ENCODE measurements at regions not wholly inside any gene's neighbourhood (a gene's known extent, or its start where the extent isn't known, plus 50 kb on each side); places are given as distances from the start of the nearest gene placed in this dataset.

GRCh38 chr14:97456462-97456861 is 659.3 kb downstream of the VRK1 start:
- H3K27ac ChIP-seq: no peak overlapping the region
- H3K9me3 ChIP-seq: no peaks in the 10 kb centered on the region
- no peak overlapping the region for H3K4me3 ChIP-seq (replicated peaks in 1 of 3)
- 81 to 88% methylated on average over 9 of the region's 9 CpGs for WGBS, 2 donors
- H3K27me3 ChIP-seq: no peaks in the 10 kb centered on the region
- TF ChIP-seq POLR2A (IDR thresholded peaks at IDR 0.05) (no peak), CTCF (IDR thresholded peaks at IDR 0.05) (no peak)
- H3K36me3 ChIP-seq: no peaks in the 10 kb centered on the region
- H3K4me1 ChIP-seq: no peaks in the 10 kb centered on the region
- intact Hi-C loops (cut with DNase I): no loop called here
- DNase-seq: no peak

GRCh38 chr14:97456958-97457357 is 659.8 kb downstream of the VRK1 start:
- TF ChIP-seq POLR2A (IDR thresholded peaks at IDR 0.05) (no peak), CTCF (IDR thresholded peaks at IDR 0.05) (no peak)
- no peaks in the 10 kb centered on the region for H3K9me3 ChIP-seq
- no peak for DNase-seq
- 67 to 83% methylated on average over 3 to 4 of the region's 4 CpGs for WGBS, 2 donors
- H3K4me1 ChIP-seq: no peaks in the 10 kb centered on the region
- no peaks in the 10 kb centered on the region for H3K27me3 ChIP-seq
- no peak overlapping the region for H3K27ac ChIP-seq
- H3K4me3 ChIP-seq (replicated peaks in 1 of 3): no peak overlapping the region
- intact Hi-C loops (cut with DNase I): no loop called here
- no peaks in the 10 kb centered on the region for H3K36me3 ChIP-seq

GRCh38 chr14:97457575-97458085 is 660.4 kb downstream of the VRK1 start:
- Histone ChIP-seq H3K4me1 (no peaks in the 10 kb centered on the region), H3K9me3 (no peaks in the 10 kb centered on the region), H3K36me3 (no peaks in the 10 kb centered on the region), H3K4me3 (replicated peaks in 1 of 3) (no peak overlapping the region), H3K27me3 (no peaks in the 10 kb centered on the region), H3K27ac (no peak overlapping the region)
- no peak for DNase-seq
- intact Hi-C loops (cut with DNase I): no loop called here
- WGBS, 2 donors: 83 to 89% methylated on average over 16 of the region's 16 CpGs
- TF ChIP-seq CTCF (IDR thresholded peaks at IDR 0.05): no peak
- no peak for TF ChIP-seq POLR2A (IDR thresholded peaks at IDR 0.05)

- Histone ChIP-seq H3K27me3 (no peaks in the 10 kb centered on the region), H3K27ac (no peak overlapping the region), H3K4me1 (no peaks in the 10 kb centered on the region), H3K9me3 (no peaks in the 10 kb centered on the region), H3K4me3 (replicated peaks in 1 of 3) (no peak overlapping the region), H3K36me3 (no peaks in the 10 kb centered on the region)
- no peak for DNase-seq
- intact Hi-C loops (cut with DNase I): no loop called here
- TF ChIP-seq CTCF (IDR thresholded peaks at IDR 0.05) (no peak), POLR2A (IDR thresholded peaks at IDR 0.05) (no peak)
- WGBS, 2 donors: 31 to 32% methylated on average over 9 of the region's 9 CpGs
Measured at GRCh38 chr14:97458255-97458654, 661.1 kb downstream of the VRK1 start.

GRCh38 chr14:97458661-97459579 is 661.7 kb downstream of the VRK1 start:
- Histone ChIP-seq H3K9me3 (no peaks in the 10 kb centered on the region), H3K4me3 (replicated peaks in 1 of 3) (no peak overlapping the region), H3K27me3 (no peaks in the 10 kb centered on the region), H3K4me1 (no peaks in the 10 kb centered on the region), H3K36me3 (no peaks in the 10 kb centered on the region), H3K27ac (no peak overlapping the region)
- intact Hi-C loops (cut with DNase I): no loop called here
- peak; percentile 31 to 32 for DNase-seq
- TF ChIP-seq CTCF (IDR thresholded peaks at IDR 0.05) (no peak), POLR2A (IDR thresholded peaks at IDR 0.05) (no peak)
- WGBS, 2 donors: 30 to 31% methylated on average over 31 to 32 of the region's 33 CpGs
